HL-60 (cell line): ENCODE measurements at regions not wholly inside any gene's neighbourhood (a gene's known extent, or its start where the extent isn't known, plus 50 kb on each side); places are given as distances from the start of the nearest gene placed in this dataset.

ENCODE experiments used
- DNase-seq, 2 experiments: peaks; one replicate each; pipeline ENCODE4 v3.0.0-alpha.2; 2010 to 2020; ENCODE audit warnings: low read depth in 1 of 2, low spot score in 1 of 2
- H3K27ac ChIP-seq: fragments of 250-450 bp; sonication (Bioruptor Pico); replicated peaks from 2 replicates; pipeline ENCODE4 v1.5.1; 2020; ENCODE audit warnings: mild to moderate bottlenecking, moderate library complexity
- H3K27me3 ChIP-seq: fragments of 250-450 bp; sonication (Bioruptor Pico); 2 replicates; pipeline ENCODE4 v1.5.1; 2021; ENCODE audit warnings: mild to moderate bottlenecking, moderate library complexity; ENCODE audit not compliant: insufficient read depth, poor library complexity, severe bottlenecking
- H3K4me3 ChIP-seq: replicated peaks from 2 replicates; pipeline ENCODE4 v1.5.1; 2011; ENCODE audit warnings: mild to moderate bottlenecking, control low read depth, low read length; ENCODE audit not compliant: insufficient read depth
- CTCF ChIP-seq: IDR thresholded peaks from one replicate; pipeline ENCODE4 v1.5.1; 2011; ENCODE audit warnings: low read length, control low read depth, inconsistent platforms; ENCODE audit not compliant: insufficient read depth
- GABPA ChIP-seq: IDR thresholded peaks from 2 replicates; pipeline ENCODE4 v1.6.1; 2012; ENCODE audit warnings: low read depth
- POLR2AphosphoS5 ChIP-seq: IDR thresholded peaks from 2 replicates; pipeline ENCODE4 v1.6.1; 2012; ENCODE audit warnings: low read depth
- SPI1 ChIP-seq: IDR thresholded peaks from 2 replicates; pipeline ENCODE4 v1.6.1; 2012; ENCODE audit warnings: low read depth, mild to moderate bottlenecking, borderline replicate concordance
- TF ChIP-seq, protein P1 (sequence below): IDR thresholded peaks from 2 replicates; pipeline ENCODE4 v1.6.1; 2012; ENCODE audit warnings: low read depth; ENCODE audit not compliant: insufficient replicate concordance

DNA sequence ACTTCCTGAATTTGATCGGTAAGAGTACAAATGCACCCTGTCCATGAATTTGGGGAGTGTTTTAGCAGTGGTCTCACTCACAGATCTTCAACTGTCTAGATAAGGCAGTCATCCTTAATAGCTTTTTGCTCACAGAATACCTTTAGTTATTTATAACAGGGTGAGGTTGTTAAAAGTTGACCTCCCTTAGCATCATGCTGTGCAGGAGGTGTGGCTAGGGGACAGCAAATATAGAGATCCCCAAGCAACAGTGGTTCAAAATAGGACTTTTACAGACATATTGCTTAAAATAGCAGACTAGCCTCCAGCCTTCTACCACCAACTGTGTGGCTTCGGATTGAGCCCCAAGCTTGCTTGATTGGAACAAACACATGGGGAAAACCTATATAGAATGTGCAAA is 724.4 kb downstream of the TLE1 start:
- no peak overlapping the region for H3K27ac ChIP-seq
- H3K4me3 ChIP-seq = no peak overlapping the region
- no peak for DNase-seq
- TF ChIP-seq GABPA (no peak), POLR2AphosphoS5 (no peak), CTCF (no peak), SPI1 (no peak)
- TF ChIP-seq, protein P1, sequence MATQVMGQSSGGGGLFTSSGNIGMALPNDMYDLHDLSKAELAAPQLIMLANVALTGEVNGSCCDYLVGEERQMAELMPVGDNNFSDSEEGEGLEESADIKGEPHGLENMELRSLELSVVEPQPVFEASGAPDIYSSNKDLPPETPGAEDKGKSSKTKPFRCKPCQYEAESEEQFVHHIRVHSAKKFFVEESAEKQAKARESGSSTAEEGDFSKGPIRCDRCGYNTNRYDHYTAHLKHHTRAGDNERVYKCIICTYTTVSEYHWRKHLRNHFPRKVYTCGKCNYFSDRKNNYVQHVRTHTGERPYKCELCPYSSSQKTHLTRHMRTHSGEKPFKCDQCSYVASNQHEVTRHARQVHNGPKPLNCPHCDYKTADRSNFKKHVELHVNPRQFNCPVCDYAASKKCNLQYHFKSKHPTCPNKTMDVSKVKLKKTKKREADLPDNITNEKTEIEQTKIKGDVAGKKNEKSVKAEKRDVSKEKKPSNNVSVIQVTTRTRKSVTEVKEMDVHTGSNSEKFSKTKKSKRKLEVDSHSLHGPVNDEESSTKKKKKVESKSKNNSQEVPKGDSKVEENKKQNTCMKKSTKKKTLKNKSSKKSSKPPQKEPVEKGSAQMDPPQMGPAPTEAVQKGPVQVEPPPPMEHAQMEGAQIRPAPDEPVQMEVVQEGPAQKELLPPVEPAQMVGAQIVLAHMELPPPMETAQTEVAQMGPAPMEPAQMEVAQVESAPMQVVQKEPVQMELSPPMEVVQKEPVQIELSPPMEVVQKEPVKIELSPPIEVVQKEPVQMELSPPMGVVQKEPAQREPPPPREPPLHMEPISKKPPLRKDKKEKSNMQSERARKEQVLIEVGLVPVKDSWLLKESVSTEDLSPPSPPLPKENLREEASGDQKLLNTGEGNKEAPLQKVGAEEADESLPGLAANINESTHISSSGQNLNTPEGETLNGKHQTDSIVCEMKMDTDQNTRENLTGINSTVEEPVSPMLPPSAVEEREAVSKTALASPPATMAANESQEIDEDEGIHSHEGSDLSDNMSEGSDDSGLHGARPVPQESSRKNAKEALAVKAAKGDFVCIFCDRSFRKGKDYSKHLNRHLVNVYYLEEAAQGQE = no peak
- H3K27me3 ChIP-seq = no peaks in the 10 kb centered on the region

GRCh38 chr9:80964374-80964773 is 725.0 kb downstream of the TLE1 start:
- no peak for DNase-seq
- Histone ChIP-seq H3K27ac (no peak overlapping the region), H3K4me3 (no peak overlapping the region), H3K27me3 (no peaks in the 10 kb centered on the region)
- TF ChIP-seq POLR2AphosphoS5 (no peak), GABPA (no peak), SPI1 (no peak), CTCF (no peak)
- TF ChIP-seq, protein P1 = no peak

DNA sequence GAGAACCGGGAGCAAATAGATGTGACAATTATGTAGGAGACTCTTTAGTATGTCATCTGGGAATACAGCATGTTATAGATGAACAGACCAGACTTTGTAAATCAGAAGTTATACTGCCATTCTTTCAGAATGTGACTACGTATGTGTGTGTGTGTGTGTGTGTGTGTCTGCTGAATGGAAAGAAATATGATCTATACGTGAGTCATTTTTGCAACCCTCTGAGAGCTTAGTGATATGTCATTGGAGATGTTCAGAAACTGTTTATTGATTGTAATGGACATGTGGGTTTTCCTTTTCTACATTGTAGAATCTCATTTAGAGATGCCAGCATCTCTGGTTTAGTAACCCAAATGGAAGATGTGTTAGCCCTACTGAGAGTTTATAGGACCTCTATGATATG is 731.5 kb downstream of the TLE1 start:
- Histone ChIP-seq H3K27ac (no peak overlapping the region), H3K27me3 (no peaks in the 10 kb centered on the region), H3K4me3 (no peak overlapping the region)
- no peak for TF ChIP-seq POLR2AphosphoS5
- DNase-seq = no peak

GRCh38 chr9:80954521-80954920 is 734.8 kb downstream of the TLE1 start:
- DNase-seq = no peak
- no peaks in the 10 kb centered on the region for H3K27me3 ChIP-seq
- no peak overlapping the region for H3K4me3 ChIP-seq
- no peak overlapping the region for H3K27ac ChIP-seq
- TF ChIP-seq, protein P1 = no peak
- TF ChIP-seq CTCF (no peak), GABPA (no peak), POLR2AphosphoS5 (no peak)
